ENCODE measurements at regions not wholly inside any gene's neighbourhood (a gene's known extent, or its start where the extent isn't known, plus 50 kb on each side); places are given as distances from the start of the nearest gene placed in this dataset.

DNA sequence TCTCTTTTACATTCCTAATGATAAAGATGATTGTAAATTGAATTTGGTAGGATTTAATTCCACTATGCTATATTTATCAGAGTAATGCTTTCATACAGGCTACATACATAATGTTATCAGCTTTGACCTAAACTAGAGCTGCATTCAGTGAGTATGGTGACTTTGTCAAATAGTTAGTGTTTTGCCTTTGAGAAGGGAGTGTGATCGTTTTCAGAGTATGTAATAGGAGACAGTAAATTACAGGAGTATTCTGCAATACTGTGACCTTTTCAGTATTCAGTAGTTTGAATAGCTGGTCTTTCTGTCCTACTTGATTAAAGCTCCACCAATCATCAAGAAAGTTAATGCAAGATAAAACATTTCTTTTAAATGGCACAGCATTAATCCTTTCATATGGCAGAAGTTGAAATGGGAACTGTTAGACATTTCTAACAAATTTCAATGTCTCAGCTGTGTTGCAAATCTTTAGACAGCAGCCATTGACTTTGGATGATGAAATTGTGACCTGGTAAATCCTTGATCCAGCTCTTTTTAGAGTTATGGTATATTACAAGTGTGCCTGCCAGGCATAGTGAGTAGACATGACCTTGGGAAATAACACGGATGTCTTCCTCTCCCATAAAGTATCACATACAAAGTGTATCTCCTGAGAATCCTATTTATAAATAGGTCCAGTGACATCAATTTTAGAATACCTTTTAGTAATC lies 455.3 kb downstream of the KCTD8 start:
- Mint-ChIP-seq H3K36me3 (ENCODE audit: unreplicated experiment) (no peaks in the 10 kb centered on the region), H3K9me3 (ENCODE audit: unreplicated experiment) (peaks cover 1% of the 10 kb centered on the region), H3K27ac (ENCODE audit: unreplicated experiment) (no peak overlapping the region), H3K4me3 (ENCODE audit: unreplicated experiment) (no peak overlapping the region), H3K4me1 (ENCODE audit: low read depth, unreplicated experiment) (no peaks in the 10 kb centered on the region), H3K27me3 (ENCODE audit: unreplicated experiment) (peaks cover 2% of the 10 kb centered on the region)
- TF ChIP-seq, protein P1, sequence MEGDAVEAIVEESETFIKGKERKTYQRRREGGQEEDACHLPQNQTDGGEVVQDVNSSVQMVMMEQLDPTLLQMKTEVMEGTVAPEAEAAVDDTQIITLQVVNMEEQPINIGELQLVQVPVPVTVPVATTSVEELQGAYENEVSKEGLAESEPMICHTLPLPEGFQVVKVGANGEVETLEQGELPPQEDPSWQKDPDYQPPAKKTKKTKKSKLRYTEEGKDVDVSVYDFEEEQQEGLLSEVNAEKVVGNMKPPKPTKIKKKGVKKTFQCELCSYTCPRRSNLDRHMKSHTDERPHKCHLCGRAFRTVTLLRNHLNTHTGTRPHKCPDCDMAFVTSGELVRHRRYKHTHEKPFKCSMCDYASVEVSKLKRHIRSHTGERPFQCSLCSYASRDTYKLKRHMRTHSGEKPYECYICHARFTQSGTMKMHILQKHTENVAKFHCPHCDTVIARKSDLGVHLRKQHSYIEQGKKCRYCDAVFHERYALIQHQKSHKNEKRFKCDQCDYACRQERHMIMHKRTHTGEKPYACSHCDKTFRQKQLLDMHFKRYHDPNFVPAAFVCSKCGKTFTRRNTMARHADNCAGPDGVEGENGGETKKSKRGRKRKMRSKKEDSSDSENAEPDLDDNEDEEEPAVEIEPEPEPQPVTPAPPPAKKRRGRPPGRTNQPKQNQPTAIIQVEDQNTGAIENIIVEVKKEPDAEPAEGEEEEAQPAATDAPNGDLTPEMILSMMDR (IDR thresholded peaks at IDR 0.05; ENCODE audit: partially characterized antibody, unreplicated experiment) = no peak
- no peak for DNase-seq

GRCh38 chr4:43999669-44000068 lies 448.9 kb downstream of the KCTD8 start:
- no peak overlapping the region for H3K4me3 Mint-ChIP-seq (ENCODE audit: unreplicated experiment)
- H3K9me3 Mint-ChIP-seq (ENCODE audit: unreplicated experiment) = peaks cover 1% of the 10 kb centered on the region
- H3K36me3 Mint-ChIP-seq (ENCODE audit: unreplicated experiment) = no peaks in the 10 kb centered on the region
- H3K27me3 Mint-ChIP-seq (ENCODE audit: unreplicated experiment) = peaks cover 2% of the 10 kb centered on the region
- no peak overlapping the region for H3K27ac Mint-ChIP-seq (ENCODE audit: unreplicated experiment)
- H3K4me1 Mint-ChIP-seq (ENCODE audit: low read depth, unreplicated experiment) = peaks cover 11% of the 10 kb centered on the region
- DNase-seq = no peak
- TF ChIP-seq, protein P1 (IDR thresholded peaks at IDR 0.05; ENCODE audit: partially characterized antibody, unreplicated experiment) = no peak

GRCh38 chr4:44002368-44002767 lies 446.2 kb downstream of the KCTD8 start:
- no peak for DNase-seq
- Mint-ChIP-seq H3K4me3 (ENCODE audit: unreplicated experiment) (no peak overlapping the region), H3K9me3 (ENCODE audit: unreplicated experiment) (peaks cover 1% of the 10 kb centered on the region), H3K27ac (ENCODE audit: unreplicated experiment) (no peak overlapping the region), H3K36me3 (ENCODE audit: unreplicated experiment) (no peaks in the 10 kb centered on the region), H3K4me1 (ENCODE audit: low read depth, unreplicated experiment) (peaks cover 11% of the 10 kb centered on the region), H3K27me3 (ENCODE audit: unreplicated experiment) (peaks cover 2% of the 10 kb centered on the region)
- TF ChIP-seq, protein P1 (IDR thresholded peaks at IDR 0.05; ENCODE audit: partially characterized antibody, unreplicated experiment) = no peak

GRCh38 chr4:44016570-44017421 lies 431.8 kb downstream of the KCTD8 start:
- no peaks in the 10 kb centered on the region for H3K9me3 Mint-ChIP-seq (ENCODE audit: unreplicated experiment)
- no peak overlapping the region for H3K4me3 Mint-ChIP-seq (ENCODE audit: unreplicated experiment)
- no peaks in the 10 kb centered on the region for H3K4me1 Mint-ChIP-seq (ENCODE audit: low read depth, unreplicated experiment)
- no peak for DNase-seq
- TF ChIP-seq, protein P1 (IDR thresholded peaks at IDR 0.05; ENCODE audit: partially characterized antibody, unreplicated experiment) = no peak
- H3K27ac Mint-ChIP-seq (ENCODE audit: unreplicated experiment) = no peak overlapping the region
- no peaks in the 10 kb centered on the region for H3K27me3 Mint-ChIP-seq (ENCODE audit: unreplicated experiment)
- H3K36me3 Mint-ChIP-seq (ENCODE audit: unreplicated experiment) = no peaks in the 10 kb centered on the region

DNA sequence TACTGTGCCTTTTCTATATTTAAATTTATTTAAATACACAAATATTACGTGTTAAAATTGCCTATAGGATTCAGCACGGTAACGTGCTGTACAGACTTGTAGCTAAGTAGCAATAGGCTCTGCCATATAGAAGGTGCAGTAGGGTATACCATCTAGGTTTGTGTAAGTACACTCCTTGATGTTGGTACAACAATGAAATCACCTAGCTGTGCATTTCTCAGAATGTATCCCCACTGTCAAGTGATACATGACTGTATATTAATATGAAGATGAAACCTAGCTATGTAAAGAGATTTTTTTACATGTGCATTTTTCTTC lies 431.2 kb downstream of the KCTD8 start:
- no peaks in the 10 kb centered on the region for H3K36me3 Mint-ChIP-seq (ENCODE audit: unreplicated experiment)
- H3K9me3 Mint-ChIP-seq (ENCODE audit: unreplicated experiment) = no peaks in the 10 kb centered on the region
- H3K27ac Mint-ChIP-seq (ENCODE audit: unreplicated experiment) = no peak overlapping the region
- no peaks in the 10 kb centered on the region for H3K4me1 Mint-ChIP-seq (ENCODE audit: low read depth, unreplicated experiment)
- TF ChIP-seq, protein P1 (IDR thresholded peaks at IDR 0.05; ENCODE audit: partially characterized antibody, unreplicated experiment) = no peak
- H3K4me3 Mint-ChIP-seq (ENCODE audit: unreplicated experiment) = no peak overlapping the region
- no peak for DNase-seq
- H3K27me3 Mint-ChIP-seq (ENCODE audit: unreplicated experiment) = no peaks in the 10 kb centered on the region
